Adrenal gland (tissue), 5 donors: ENCODE measurements at regions not wholly inside any gene's neighbourhood (a gene's known extent, or its start where the extent isn't known, plus 50 kb on each side); places are given as distances from the start of the nearest gene placed in this dataset.

ENCODE experiments used
- POLR2A ChIP-seq, 2 donors: fragments of 450-650 bp; IDR thresholded peaks; one replicate each; pipeline ENCODE4 v1.6.1; 2017; ENCODE audit warnings: antibody characterized with exemption in 2 of 2, mild to moderate bottlenecking in 2 of 2, moderate library complexity in 1 of 2
- TF ChIP-seq, protein P1 (sequence below), 6 experiments: fragments of 450-650 bp in 4 of 6; fragments of 200-600 bp in 2 of 6; sonication (generic) in 1 of 6; IDR thresholded peaks; 1 replicate in 5 of 6; 2 replicates in 1 of 6; pipeline versions ENCODE4 v1.5.1 to v1.8.0; 2016 to 2021; ENCODE audit warnings: antibody characterized with exemption in 6 of 6, mild to moderate bottlenecking in 2 of 6, moderate library complexity in 1 of 6
- donor health status: DM: no; HTN: no; CAD: no.

DNA sequence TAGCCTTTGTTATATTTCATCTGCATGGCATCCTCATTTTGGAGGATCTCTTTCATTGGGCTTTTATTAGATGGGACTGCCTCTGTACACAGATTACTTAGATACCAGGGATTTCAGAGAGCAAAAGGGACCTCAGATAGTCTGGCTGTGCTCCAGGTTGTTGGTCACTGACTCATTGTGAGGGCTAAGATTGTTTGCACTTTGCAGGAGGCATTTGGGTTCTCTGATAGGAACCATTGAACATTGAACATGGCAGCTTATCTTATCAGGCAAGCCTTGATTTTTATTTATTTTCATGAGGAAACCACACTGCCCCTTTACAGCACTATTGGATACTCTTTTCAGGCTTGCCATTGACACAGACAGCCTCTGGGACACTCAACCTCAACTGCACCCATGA lies 766.9 kb upstream of the TSPY4 start:
- TF ChIP-seq, protein P1, sequence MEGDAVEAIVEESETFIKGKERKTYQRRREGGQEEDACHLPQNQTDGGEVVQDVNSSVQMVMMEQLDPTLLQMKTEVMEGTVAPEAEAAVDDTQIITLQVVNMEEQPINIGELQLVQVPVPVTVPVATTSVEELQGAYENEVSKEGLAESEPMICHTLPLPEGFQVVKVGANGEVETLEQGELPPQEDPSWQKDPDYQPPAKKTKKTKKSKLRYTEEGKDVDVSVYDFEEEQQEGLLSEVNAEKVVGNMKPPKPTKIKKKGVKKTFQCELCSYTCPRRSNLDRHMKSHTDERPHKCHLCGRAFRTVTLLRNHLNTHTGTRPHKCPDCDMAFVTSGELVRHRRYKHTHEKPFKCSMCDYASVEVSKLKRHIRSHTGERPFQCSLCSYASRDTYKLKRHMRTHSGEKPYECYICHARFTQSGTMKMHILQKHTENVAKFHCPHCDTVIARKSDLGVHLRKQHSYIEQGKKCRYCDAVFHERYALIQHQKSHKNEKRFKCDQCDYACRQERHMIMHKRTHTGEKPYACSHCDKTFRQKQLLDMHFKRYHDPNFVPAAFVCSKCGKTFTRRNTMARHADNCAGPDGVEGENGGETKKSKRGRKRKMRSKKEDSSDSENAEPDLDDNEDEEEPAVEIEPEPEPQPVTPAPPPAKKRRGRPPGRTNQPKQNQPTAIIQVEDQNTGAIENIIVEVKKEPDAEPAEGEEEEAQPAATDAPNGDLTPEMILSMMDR (IDR thresholded peaks at IDR 0.05), result no peak
- no peak for TF ChIP-seq POLR2A (IDR thresholded peaks at IDR 0.05)
